Left lobe of liver (tissue), 2 donors: ENCODE measurements at regions not wholly inside any gene's neighbourhood (a gene's known extent, or its start where the extent isn't known, plus 50 kb on each side); places are given as distances from the start of the nearest gene placed in this dataset.

Experiments used
- ATAC-seq: fragments of 200-7000 bp; cut with Tn5 transposase; one replicate; pipeline ENCODE4 v1.9.1; 2020; ENCODE audit warnings: mild to moderate bottlenecking, moderate library complexity
- DNase-seq: peaks from one replicate; pipeline ENCODE4 v3.0.0-alpha.2; 2020; ENCODE audit warnings: low spot score
- donor health status: DM: no; HTN: no; CAD: no; lungs with moderate emphysema.
- donor health status: DM: no; HTN: yes; CAD: no.

DNA sequence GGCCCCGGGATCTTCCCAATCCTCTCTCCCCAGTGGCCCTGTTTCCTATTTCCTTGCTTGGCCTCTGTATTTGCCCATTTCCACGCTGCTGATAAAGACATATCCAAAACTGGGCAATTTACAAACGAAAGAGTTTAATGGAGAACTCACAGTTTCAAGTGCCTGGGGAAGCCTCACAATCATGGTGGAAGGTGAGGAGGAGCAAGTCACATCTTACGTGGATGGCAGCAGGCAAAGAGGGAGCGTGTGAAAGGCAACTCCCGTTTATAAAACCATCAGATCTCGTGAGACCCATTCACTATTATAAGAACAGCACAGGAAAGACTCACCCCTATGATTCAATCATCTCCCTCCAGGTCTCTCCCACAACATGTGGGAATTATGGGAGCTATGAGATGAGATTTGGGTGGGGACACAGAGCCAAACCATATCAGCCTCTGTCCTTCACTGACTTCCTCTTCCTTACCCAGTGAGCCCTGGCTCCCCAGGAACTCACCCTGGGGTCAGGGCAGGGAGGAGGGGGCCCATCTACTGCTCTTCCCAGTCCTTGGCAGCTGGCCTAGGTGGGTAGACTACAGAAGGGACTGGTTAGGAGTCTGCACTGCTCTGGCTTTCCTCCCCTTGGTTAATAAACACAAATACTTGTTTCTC is 105.8 kb upstream of the MYCN start:
- no peak for DNase-seq

GRCh38 chr2:15835991-15836688 is 104.2 kb upstream of the MYCN start:
- no peak for ATAC-seq
- DNase-seq, result no peak

More for the DNA sequence above, 105.8 kb upstream of the MYCN start:
- ATAC-seq, result no peak

DNA sequence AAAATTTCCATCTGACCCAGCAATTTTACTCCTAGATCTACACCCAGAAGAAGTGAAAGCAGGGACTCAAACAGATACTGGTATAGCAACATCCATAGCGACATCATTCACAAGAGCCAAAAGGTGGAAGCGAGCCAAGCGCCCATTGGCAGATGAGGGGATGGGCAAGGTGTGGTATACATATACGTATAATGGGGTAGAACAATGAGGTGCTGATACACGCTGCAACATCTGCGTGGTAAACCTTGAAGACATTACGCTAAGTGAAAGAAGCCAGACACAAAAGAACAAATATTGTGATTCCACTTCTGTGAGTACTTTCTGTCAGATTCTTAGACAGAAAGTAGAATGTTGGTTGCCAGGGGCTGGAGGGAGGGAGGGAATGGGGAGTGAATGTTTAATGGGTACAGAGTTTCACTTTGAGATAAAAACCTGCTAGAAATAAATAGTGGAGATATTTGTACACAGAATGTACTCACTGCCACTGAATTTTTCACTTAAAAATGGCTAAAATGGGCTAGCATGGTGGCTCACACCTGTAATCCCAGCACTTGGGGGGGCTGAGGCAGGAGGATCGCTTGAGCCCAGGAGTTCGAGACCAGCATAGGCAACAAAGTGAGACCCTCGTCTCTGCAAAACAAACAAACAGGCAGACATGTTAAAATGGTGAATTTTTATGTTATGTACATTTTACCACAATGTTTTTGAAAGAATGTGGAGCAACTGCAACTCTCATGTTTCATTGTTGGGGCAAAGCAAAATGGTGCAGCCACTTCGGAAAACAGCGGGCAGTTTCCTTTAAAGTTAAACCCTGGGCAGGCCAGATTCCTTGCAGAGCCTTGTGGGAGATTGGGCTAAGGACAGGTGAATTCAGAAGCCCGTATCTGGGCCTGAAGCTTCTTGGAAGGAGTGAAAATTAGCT is 103.4 kb upstream of the MYCN start:
- ATAC-seq, result no peak

GRCh38 chr2:15838481-15839090 is 101.8 kb upstream of the MYCN start:
- DNase-seq, result no peak
- ATAC-seq, result no peak

More for the DNA sequence above, 103.4 kb upstream of the MYCN start:
- DNase-seq, result no peak

DNA sequence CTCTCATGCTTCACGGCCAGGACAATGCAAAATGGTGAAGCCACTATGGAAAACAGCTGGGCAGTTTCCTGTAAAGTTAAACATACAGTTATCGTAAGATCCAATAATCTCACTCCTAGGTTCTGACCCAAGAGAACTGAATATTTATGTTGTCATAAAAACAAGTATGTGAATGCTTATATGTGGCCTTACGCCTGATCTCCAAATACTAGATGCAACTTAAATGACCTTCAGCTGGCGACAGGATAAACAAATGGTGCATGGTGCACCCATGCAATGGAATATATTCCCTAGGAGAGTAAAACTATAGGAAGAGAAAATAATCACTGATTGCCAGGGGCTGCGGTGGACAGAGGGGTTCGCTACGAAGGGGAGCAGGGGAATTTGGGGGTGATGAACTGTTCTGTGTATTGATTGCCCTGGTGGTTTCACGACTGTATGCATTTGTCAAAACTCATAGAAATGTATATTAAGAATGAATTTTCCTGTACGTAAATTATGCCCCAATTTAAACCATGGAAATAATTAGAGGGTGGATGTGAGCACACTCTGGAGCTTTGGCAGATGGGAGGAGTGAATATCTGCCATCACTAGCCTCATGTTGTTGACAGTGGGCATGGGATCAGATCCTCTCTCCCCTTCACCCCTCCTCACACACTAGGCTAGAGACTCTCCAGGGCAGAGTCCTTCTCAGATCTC is 100.8 kb upstream of the MYCN start:
- no peak for ATAC-seq
- no peak for DNase-seq

- ATAC-seq (no peak), DNase-seq (no peak)
Measured at GRCh38 chr2:15840148-15840547, 100.2 kb upstream of the MYCN start.

GRCh38 chr2:15840969-15841368 is 99.4 kb upstream of the MYCN start:
- DNase-seq (no peak), ATAC-seq (no peak)

DNA sequence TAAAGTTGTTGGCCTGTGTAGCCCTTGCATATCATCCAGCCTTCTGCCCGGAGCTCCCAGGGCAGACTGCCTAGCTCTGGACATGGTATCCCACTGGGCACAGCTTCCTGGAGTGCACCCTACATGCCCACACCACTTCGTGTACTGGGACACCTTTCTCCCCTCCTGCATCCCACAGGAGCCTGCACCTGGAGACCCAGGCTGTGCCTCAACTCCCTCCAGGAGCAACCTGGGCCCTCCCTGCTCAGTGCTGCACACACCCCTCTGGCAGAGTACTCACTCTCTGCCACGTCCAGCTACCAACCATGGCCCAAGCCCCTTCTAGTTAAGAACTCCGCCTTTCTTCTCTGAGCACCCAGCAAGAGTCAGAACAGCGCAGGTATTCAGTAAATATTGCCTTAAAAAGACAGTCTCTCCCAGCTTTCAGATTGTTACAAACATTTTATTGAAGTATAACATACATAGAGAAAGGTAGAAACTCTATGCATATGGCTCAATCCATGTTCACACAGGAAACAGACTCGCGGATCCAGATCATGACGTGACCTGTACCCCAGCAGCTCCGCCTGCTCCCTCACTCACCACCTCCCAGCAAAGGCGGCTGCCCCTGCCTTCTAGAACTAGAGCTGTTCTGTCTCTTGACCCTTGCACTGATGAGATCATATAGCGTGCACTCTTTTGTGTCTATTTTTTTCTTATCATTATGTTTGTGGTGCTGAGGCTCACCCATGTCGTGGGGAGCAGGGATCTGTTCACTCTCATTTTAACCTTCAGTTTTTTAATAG is 98.4 kb upstream of the MYCN start:
- DNase-seq (no peak), ATAC-seq (no peak)

GRCh38 chr2:15842758-15843666 is 97.3 kb upstream of the MYCN start:
- DNase-seq (no peak), ATAC-seq (no peak)

GRCh38 chr2:15844211-15844801 is 96.0 kb upstream of the MYCN start:
- DNase-seq, result no peak
- no peak for ATAC-seq

- no peak for ATAC-seq
- DNase-seq, result no peak
Measured at GRCh38 chr2:15845294-15845693, 95.1 kb upstream of the MYCN start.

DNA sequence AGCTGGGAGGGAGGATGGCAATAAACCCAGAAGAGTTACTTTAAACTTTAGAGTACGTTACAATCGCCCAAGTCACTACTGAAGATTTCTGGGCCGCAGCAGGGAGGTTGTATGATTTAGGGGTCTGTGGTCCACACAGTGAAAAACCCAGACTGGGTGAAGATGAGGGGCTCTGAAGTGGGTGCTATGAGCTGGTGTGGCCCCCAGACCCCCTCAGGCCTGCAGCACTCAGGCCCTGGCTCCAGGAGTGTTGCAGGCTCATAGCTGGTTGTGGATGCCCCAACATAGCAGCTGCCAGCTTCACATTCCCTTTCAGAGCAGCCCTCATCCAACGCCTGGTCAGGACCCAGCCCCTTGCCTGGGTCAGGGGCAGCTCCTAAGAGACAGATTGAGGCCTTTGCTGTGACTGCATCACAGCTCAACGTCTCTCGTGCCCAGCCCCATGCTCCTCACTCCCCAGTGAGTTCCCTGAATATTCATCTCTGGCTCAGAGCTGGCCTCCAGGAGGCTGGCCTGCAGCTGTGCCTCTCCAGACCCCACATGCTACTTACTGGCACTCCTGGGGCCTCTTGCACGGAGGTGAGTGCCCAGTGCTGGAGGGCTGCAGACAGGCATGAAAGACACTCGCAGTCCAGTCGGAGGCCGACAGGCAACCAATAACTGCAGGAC is 94.5 kb upstream of the MYCN start:
- no peak for DNase-seq
- ATAC-seq, result no peak

DNA sequence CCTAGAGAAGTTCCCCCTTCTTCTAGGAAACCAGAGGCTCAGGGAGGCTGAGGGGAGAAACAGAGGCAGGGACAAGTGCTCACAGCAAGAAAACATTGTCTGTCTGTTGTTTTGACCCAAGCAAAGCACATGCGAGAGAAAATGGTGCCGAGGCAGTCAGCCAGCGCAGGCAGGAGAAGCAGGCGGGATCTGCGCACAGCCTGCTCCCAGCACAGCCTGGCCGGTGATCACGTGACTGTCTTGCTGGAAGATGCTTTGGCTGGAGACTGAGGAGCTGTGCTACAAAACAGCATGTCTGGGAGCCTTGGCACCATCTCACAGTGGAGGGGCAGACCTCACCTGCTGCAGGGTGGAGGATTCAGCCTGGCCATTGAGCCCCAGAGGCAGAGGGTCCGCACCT is 93.7 kb upstream of the MYCN start:
- DNase-seq (no peak), ATAC-seq (no peak)

GRCh38 chr2:15850534-15850933 is 89.8 kb upstream of the MYCN start:
- ATAC-seq (no peak), DNase-seq (no peak)

GRCh38 chr2:15851076-15851693 is 89.2 kb upstream of the MYCN start:
- no peak for DNase-seq
- no peak for ATAC-seq

GRCh38 chr2:15852811-15853210 is 87.5 kb upstream of the MYCN start:
- ATAC-seq (no peak), DNase-seq (no peak)

DNA sequence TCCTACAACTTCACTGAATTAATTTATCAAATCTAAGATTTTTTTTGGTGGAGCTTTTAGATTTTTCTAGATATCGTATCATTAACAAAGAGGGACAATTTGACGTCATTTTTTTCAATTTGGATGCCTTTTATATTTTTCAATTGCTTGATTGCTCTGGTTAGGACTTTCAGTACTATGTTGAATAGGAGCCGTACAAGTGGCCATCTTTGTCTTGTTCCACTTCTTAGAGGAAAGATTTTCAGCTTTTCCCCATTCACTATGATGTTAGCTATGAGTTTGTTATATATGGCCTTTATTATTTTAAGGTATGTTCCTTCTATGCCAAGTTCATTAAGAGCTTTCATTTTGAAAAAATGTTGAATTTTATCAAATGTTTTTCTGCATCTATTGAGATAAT is 86.4 kb upstream of the MYCN start:
- ATAC-seq (no peak), DNase-seq (no peak)
